ENCODE measurements at regions not wholly inside any gene's neighbourhood (a gene's known extent, or its start where the extent isn't known, plus 50 kb on each side); places are given as distances from the start of the nearest gene placed in this dataset.
"Not testable (repeated sequence)": the region's sequence is repeated elsewhere in the genome, so short reads cannot be mapped to it uniquely, and the experiment has no call there.

GRCh38 chr14:24701062-24701461 is 67.1 kb upstream of the GZMB start:
- no peaks in the 10 kb centered on the region for H3K9me3 Mint-ChIP-seq
- H3K4me1 Mint-ChIP-seq (ENCODE audit: low read depth), result peaks cover 31% of the 10 kb centered on the region
- no peak overlapping the region for H3K4me3 Mint-ChIP-seq
- no peak overlapping the region for H3K27ac Mint-ChIP-seq
- H3K27me3 Mint-ChIP-seq (ENCODE audit: low read depth), result no peaks in the 10 kb centered on the region
- H3K36me3 Mint-ChIP-seq (ENCODE audit: low read depth), result no peaks in the 10 kb centered on the region

DNA sequence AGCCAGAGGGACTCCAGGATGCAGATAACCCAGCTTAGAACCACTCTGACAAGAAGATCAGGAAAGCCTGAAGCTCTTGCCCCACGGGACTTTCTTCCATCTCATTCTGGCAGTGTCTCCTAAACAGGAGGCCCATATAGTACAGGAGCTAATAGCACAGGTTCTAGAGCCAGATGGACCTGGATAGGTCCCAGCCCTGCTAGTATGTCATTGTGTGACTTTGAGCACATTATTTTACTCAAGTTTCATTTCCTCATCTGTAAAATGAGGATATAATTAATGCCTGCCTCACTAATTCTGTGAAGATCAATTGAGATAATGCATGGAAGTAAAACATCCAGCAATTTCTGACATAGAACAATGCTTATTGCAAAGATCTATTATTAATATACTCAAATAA is 66.5 kb upstream of the GZMB start:
- Mint-ChIP-seq H3K4me3 (no peak overlapping the region), H3K4me1 (ENCODE audit: low read depth) (peaks cover 31% of the 10 kb centered on the region), H3K36me3 (ENCODE audit: low read depth) (no peaks in the 10 kb centered on the region), H3K27ac (no peak overlapping the region), H3K27me3 (ENCODE audit: low read depth) (no peaks in the 10 kb centered on the region), H3K9me3 (no peaks in the 10 kb centered on the region)

DNA sequence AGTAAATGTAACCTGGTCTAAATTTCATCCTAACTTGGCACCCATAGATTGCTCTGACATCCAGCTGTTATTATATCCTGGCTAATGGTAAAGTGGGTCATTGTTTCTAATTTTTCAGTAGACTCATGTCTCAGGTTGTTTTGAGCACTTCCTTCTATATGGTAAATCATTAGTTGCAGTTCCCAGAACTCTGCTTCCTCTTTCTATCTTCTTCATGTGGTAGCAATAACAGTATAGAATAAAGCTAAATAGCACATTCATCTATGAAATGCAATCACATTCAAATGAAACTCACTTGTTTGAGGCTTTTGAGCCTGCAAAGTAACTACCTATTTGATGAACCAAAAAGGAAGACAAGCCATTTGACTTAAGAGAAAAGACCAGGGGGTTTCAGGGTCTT is 65.1 kb upstream of the GZMB start:
- H3K27ac Mint-ChIP-seq, result peak overlapping the region; percentile 26
- H3K27me3 Mint-ChIP-seq (ENCODE audit: low read depth), result no peaks in the 10 kb centered on the region
- no peaks in the 10 kb centered on the region for H3K9me3 Mint-ChIP-seq
- no peak overlapping the region for H3K4me3 Mint-ChIP-seq
- H3K4me1 Mint-ChIP-seq (ENCODE audit: low read depth), result peaks cover 28% of the 10 kb centered on the region
- no peaks in the 10 kb centered on the region for H3K36me3 Mint-ChIP-seq (ENCODE audit: low read depth)

DNA sequence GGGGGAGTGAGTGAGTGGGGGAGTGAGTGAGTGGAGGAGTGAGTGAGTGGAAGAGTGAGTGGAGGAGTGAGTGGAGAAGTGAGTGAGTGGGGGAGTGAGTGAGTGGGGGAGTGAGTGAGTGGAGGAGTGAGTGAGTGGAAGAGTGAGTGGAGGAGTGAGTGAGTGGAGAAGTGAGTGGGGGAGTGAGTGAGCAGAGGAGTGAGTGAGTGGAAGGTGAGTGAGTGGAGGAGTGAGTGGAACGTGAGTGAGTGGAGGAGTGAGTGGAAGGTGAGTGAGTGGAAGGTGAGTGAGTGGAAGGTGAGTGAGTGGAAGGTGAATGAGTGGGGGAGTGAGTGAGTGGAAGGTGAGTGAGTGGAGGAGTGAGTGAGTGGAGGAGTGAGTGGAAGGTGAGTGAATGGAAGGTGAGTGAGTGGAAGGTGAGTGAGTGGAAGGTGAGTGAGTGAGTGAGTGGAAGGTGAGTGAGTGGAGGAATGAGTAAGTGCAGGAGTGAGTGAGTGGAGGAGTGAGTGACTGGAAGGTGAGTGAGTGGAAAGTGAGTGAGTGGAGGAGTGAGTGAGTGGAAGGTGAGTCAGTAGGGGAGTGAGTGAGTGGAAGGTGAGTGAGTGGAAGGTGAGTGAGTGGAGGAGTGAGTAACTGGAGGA is 62.4 kb upstream of the GZMB start:
- not testable (repeated sequence) for H3K4me3 Mint-ChIP-seq; H3K27me3 Mint-ChIP-seq (ENCODE audit: low read depth); H3K36me3 Mint-ChIP-seq (ENCODE audit: low read depth); H3K9me3 Mint-ChIP-seq; H3K27ac Mint-ChIP-seq
- H3K4me1 Mint-ChIP-seq (ENCODE audit: low read depth), result peaks cover 42% of the 10 kb centered on the region

GRCh38 chr14:24695265-24696241 is 61.6 kb upstream of the GZMB start:
- no peak overlapping the region for H3K27ac Mint-ChIP-seq
- no peaks in the 10 kb centered on the region for H3K27me3 Mint-ChIP-seq (ENCODE audit: low read depth)
- H3K36me3 Mint-ChIP-seq (ENCODE audit: low read depth), result no peaks in the 10 kb centered on the region
- H3K4me1 Mint-ChIP-seq (ENCODE audit: low read depth), result peaks cover 46% of the 10 kb centered on the region
- no peaks in the 10 kb centered on the region for H3K9me3 Mint-ChIP-seq
- H3K4me3 Mint-ChIP-seq, result no peak overlapping the region

- H3K27ac Mint-ChIP-seq, result no peak overlapping the region
- no peaks in the 10 kb centered on the region for H3K9me3 Mint-ChIP-seq
- H3K36me3 Mint-ChIP-seq (ENCODE audit: low read depth), result no peaks in the 10 kb centered on the region
Observed at GRCh38 chr14:24694680-24695079, 60.7 kb upstream of the GZMB start.

GRCh38 chr14:24693983-24694382 is 60.0 kb upstream of the GZMB start:
- peak overlapping the region; percentile 64 for H3K4me3 Mint-ChIP-seq
- H3K27me3 Mint-ChIP-seq (ENCODE audit: low read depth), result no peaks in the 10 kb centered on the region
- H3K4me1 Mint-ChIP-seq (ENCODE audit: low read depth), result peaks cover 38% of the 10 kb centered on the region
- H3K9me3 Mint-ChIP-seq, result no peaks in the 10 kb centered on the region
- H3K27ac Mint-ChIP-seq, result no peak overlapping the region
- no peaks in the 10 kb centered on the region for H3K36me3 Mint-ChIP-seq (ENCODE audit: low read depth)

More at GRCh38 chr14:24694680-24695079, 60.7 kb upstream of the GZMB start:
- H3K4me1 Mint-ChIP-seq (ENCODE audit: low read depth), result peaks cover 43% of the 10 kb centered on the region
- H3K4me3 Mint-ChIP-seq, result no peak overlapping the region
- H3K27me3 Mint-ChIP-seq (ENCODE audit: low read depth), result no peaks in the 10 kb centered on the region

- H3K9me3 Mint-ChIP-seq, result no peaks in the 10 kb centered on the region
- no peaks in the 10 kb centered on the region for H3K27me3 Mint-ChIP-seq (ENCODE audit: low read depth)
- H3K4me1 Mint-ChIP-seq (ENCODE audit: low read depth), result peaks cover 39% of the 10 kb centered on the region
- H3K27ac Mint-ChIP-seq, result no peak overlapping the region
- H3K36me3 Mint-ChIP-seq (ENCODE audit: low read depth), result no peaks in the 10 kb centered on the region
- peak overlapping the region; percentile 64 for H3K4me3 Mint-ChIP-seq
Observed at GRCh38 chr14:24693353-24693737, 59.4 kb upstream of the GZMB start.

DNA sequence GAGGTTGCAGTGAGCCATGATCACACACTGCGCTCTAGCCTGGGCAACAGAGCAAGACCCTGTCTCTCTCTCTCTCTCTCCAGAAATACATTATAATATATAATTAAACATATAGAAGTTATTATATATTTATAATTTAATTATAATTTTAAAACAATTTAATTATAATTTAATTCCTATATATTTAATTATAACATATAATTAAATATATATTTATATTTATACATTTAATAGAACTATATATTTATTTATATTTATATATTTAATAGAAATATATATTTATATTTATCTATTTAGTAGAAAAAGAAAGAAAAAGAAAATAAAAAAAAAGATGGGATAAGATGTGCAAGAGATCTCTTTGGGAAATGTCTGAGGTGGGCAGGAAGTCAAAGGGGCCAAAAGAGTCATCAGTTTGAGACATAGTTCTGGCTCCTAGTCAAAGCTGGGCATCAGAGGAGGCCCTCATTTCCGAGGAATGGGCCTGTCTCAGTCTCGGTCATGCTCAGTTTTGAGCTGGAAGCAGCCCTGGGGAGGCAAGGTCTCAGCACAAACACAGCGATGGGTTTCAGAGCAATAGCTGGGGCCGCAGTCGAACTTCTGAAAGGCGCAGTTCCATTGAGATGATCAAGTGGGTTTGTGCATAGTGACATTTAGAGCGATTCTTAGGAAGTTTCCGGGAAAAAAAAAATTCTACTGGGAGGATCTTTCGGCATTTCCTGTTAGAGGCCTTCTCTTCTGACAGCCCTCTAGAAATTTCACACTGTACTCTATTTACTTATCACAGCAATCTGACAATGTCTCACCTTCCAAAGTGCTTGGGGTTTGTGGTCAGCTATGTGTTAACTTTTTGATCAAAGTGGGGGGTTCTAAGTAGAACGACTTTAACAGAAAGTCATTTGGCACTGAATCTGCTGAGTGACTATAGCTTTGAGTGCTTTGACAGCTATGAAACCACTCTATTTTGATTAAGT is 58.7 kb upstream of the GZMB start:
- H3K4me1 Mint-ChIP-seq (ENCODE audit: low read depth), result peaks cover 41% of the 10 kb centered on the region
- H3K9me3 Mint-ChIP-seq, result no peaks in the 10 kb centered on the region
- H3K27me3 Mint-ChIP-seq (ENCODE audit: low read depth), result no peaks in the 10 kb centered on the region
- H3K36me3 Mint-ChIP-seq (ENCODE audit: low read depth), result no peaks in the 10 kb centered on the region
- peak overlapping the region; percentile 52 for H3K4me3 Mint-ChIP-seq
- H3K27ac Mint-ChIP-seq, result no peak overlapping the region

GRCh38 chr14:24690492-24690891 is 56.5 kb upstream of the GZMB start:
- no peaks in the 10 kb centered on the region for H3K27me3 Mint-ChIP-seq (ENCODE audit: low read depth)
- H3K36me3 Mint-ChIP-seq (ENCODE audit: low read depth), result peaks cover under 1% of the 10 kb centered on the region
- peaks cover 46% of the 10 kb centered on the region for H3K4me1 Mint-ChIP-seq (ENCODE audit: low read depth)
- H3K9me3 Mint-ChIP-seq, result no peaks in the 10 kb centered on the region
- H3K27ac Mint-ChIP-seq, result no peak overlapping the region
- H3K4me3 Mint-ChIP-seq, result no peak overlapping the region

DNA sequence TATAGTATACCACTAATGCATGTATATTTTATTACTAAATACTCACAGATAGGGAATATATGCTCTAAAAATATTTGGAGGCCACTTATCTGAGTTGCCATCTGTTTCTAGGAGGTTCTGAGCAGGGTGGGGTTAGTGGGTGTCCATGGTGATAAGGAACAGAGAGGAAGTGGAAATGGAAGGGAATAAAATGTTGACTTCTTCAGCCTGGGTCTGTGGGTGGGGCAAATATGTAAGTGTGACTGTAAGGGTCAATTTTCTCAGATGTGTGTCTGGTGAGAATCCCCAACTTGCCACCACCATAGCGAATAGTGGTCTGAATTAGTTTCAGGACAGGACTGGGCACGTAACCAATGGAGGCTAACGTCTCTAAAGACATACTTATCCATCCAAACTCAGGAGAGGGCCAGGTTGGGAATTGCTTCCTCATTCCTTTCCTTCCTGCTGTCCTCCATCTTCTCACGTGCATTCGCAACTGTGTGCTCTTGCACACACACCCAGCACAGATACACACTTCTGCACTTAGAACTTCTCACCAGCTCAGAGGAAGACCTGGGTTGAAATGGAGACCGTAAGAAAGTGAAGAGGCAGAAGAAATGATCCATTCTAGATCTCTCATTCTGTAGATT is 54.2 kb upstream of the GZMB start:
- H3K9me3 Mint-ChIP-seq, result no peaks in the 10 kb centered on the region
- H3K4me1 Mint-ChIP-seq (ENCODE audit: low read depth), result peaks cover 38% of the 10 kb centered on the region
- H3K4me3 Mint-ChIP-seq, result no peak overlapping the region
- peaks cover 4% of the 10 kb centered on the region for H3K36me3 Mint-ChIP-seq (ENCODE audit: low read depth)
- no peaks in the 10 kb centered on the region for H3K27me3 Mint-ChIP-seq (ENCODE audit: low read depth)
- H3K27ac Mint-ChIP-seq, result no peak overlapping the region

All from T-helper 1 cell treated with Interleukin-12 subunit alpha and Interleukin-12 subunit beta and Interleukin-4 antibody, amounts not matched to agents 30 μg/mL and 1 μg/mL, for 36 hours (primary cell).